GM12864 (cell line): ENCODE measurements at regions not wholly inside any gene's neighbourhood (a gene's known extent, or its start where the extent isn't known, plus 50 kb on each side); places are given as distances from the start of the nearest gene placed in this dataset.
"Not testable (repeated sequence)": the region's sequence is repeated elsewhere in the genome, so short reads cannot be mapped to it uniquely, and the experiment has no call there.

Source experiments
- DNase-seq: peaks from one replicate; pipeline ENCODE4 v3.0.0-alpha.2; 2011; ENCODE audit warnings: low read depth
- H3K4me3 ChIP-seq: 2 replicates; pipeline ENCODE4 v1.5.1; 2011; ENCODE audit warnings: mild to moderate bottlenecking, low read depth, low read length, control low read depth
- CTCF ChIP-seq: IDR thresholded peaks from 2 replicates; pipeline ENCODE4 v1.5.1; 2011; ENCODE audit warnings: low read depth, mild to moderate bottlenecking, moderate library complexity, low read length, control low read depth, inconsistent platforms; ENCODE audit errors: missing control alignments

GRCh38 chr18:41064916-41065315 is 890.1 kb upstream of the PIK3C3 start:
- no peak for DNase-seq
- no peak for TF ChIP-seq CTCF
- no peak overlapping the region for H3K4me3 ChIP-seq

- no peak for TF ChIP-seq CTCF
- no peak overlapping the region for H3K4me3 ChIP-seq
- no peak for DNase-seq
Measured at GRCh38 chr18:41060967-41061366, 894.1 kb upstream of the PIK3C3 start.

- TF ChIP-seq CTCF = no peak
- no peak for DNase-seq
- no peak overlapping the region for H3K4me3 ChIP-seq
Measured at GRCh38 chr18:41059126-41059415, 896.0 kb upstream of the PIK3C3 start.

- H3K4me3 ChIP-seq = no peak overlapping the region
- TF ChIP-seq CTCF = no peak
- DNase-seq = no peak
Measured at GRCh38 chr18:41058351-41059125, 896.5 kb upstream of the PIK3C3 start.

- H3K4me3 ChIP-seq = no peak overlapping the region
- TF ChIP-seq CTCF = no peak
- DNase-seq = no peak
Measured at GRCh38 chr18:41052625-41053024, 902.4 kb upstream of the PIK3C3 start.

GRCh38 chr18:41046250-41046649 is 908.8 kb upstream of the PIK3C3 start:
- H3K4me3 ChIP-seq, DNase-seq: not testable (repeated sequence)

- no peak for DNase-seq
- no peak for TF ChIP-seq CTCF
- no peak overlapping the region for H3K4me3 ChIP-seq
Measured at GRCh38 chr18:41043876-41044275, 911.2 kb upstream of the PIK3C3 start.
